Testis (tissue), 2 donors: ENCODE measurements at regions not wholly inside any gene's neighbourhood (a gene's known extent, or its start where the extent isn't known, plus 50 kb on each side); places are given as distances from the start of the nearest gene placed in this dataset.

Experiments
- DNase-seq: peaks from one replicate; pipeline ENCODE4 v3.0.0-alpha.2; 2019
- H3K27ac ChIP-seq, 2 donors: fragments of 200-600 bp; sonication (generic); one replicate each; pipeline ENCODE4 v1.5.1; 2019
- H3K27me3 ChIP-seq: fragments of 200-600 bp; sonication (generic); one replicate; pipeline ENCODE4 v1.5.1; 2019
- H3K36me3 ChIP-seq: fragments of 200-600 bp; sonication (generic); one replicate; pipeline ENCODE4 v1.5.1; 2017; ENCODE audit warnings: low read depth; ENCODE audit errors: missing control alignments
- H3K4me1 ChIP-seq: fragments of 200-600 bp; sonication (generic); one replicate; pipeline ENCODE4 v1.5.1; 2019
- H3K4me3 ChIP-seq, 2 donors: fragments of 200-600 bp; sonication (generic); one replicate each; pipeline ENCODE4 v1.5.1; 2017 to 2019
- H3K9me3 ChIP-seq: fragments of 200-600 bp; sonication (generic); one replicate; pipeline ENCODE4 v1.5.1; 2017
- CTCF ChIP-seq, 3 experiments: fragments of 450-650 bp in 2 of 3; fragments of 200-600 bp in 1 of 3; sonication (generic) in 1 of 3; IDR thresholded peaks; one replicate each; pipeline ENCODE4 v1.5.1; 2016 to 2019; ENCODE audit warnings: antibody characterized with exemption in 3 of 3, mild to moderate bottlenecking in 2 of 3, moderate library complexity in 1 of 3
- POLR2A ChIP-seq: fragments of 450-650 bp; IDR thresholded peaks from one replicate; pipeline ENCODE4 v1.6.1; 2017; ENCODE audit warnings: antibody characterized with exemption, mild to moderate bottlenecking, moderate library complexity
- WGBS, 2 donors: methylation state at CpG; one replicate each; pipeline ENCODE4 v1.1.5; 2018; 5-methylcytosine and 5-hydroxymethylcytosine counted together
- intact Hi-C: fragments of 100-400 bp; cut with DNase I; formaldehyde crosslinking; loops from one replicate; pipeline ENCODE4 v1.15.1; 2023; ENCODE audit warnings: low total_unique reads

- H3K4me1 ChIP-seq: peaks cover 17% of the 10 kb centered on the region
These were observed 111.6 kb upstream of the ERRFI1 start for GRCh38 chr1:8137481-8138244.

GRCh38 chr1:8136766-8137165 is 110.7 kb upstream of the ERRFI1 start:
- WGBS, 2 donors: 83 to 87% methylated on average over 5 of the region's 5 CpGs
- intact Hi-C loops: no loop called here
- no peak for DNase-seq
- Histone ChIP-seq H3K27ac (peak overlapping the region in 1 of 2 donors; percentile 65), H3K4me1 (peaks cover 17% of the 10 kb centered on the region), H3K4me3 (no peak overlapping the region), H3K27me3 (no peaks in the 10 kb centered on the region), H3K36me3 (no peaks in the 10 kb centered on the region), H3K9me3 (no peaks in the 10 kb centered on the region)
- TF ChIP-seq POLR2A (no peak), CTCF (IDR thresholded peaks at IDR 0.05) (no peak)

More at GRCh38 chr1:8137481-8138244, 111.6 kb upstream of the ERRFI1 start:
- no peaks in the 10 kb centered on the region for H3K27me3 ChIP-seq
- H3K36me3 ChIP-seq: no peaks in the 10 kb centered on the region
- intact Hi-C loops: no loop called here
- H3K9me3 ChIP-seq: no peaks in the 10 kb centered on the region
- TF ChIP-seq POLR2A (no peak), CTCF (IDR thresholded peaks at IDR 0.05) (no peak)
- peak; percentile 34 for DNase-seq
- H3K4me3 ChIP-seq: no peak overlapping the region
- 44 to 47% methylated on average over 12 to 13 of the region's 13 CpGs for WGBS, 2 donors
- H3K27ac ChIP-seq: peak overlapping the region; percentile 48 to 65

- no peak for TF ChIP-seq CTCF (IDR thresholded peaks at IDR 0.05)
- TF ChIP-seq POLR2A: no peak
- Histone ChIP-seq H3K27ac (peak overlapping the region; percentile 26 to 73), H3K36me3 (no peaks in the 10 kb centered on the region), H3K27me3 (no peaks in the 10 kb centered on the region), H3K4me1 (peaks cover 17% of the 10 kb centered on the region), H3K9me3 (no peaks in the 10 kb centered on the region), H3K4me3 (no peak overlapping the region)
- 78 to 84% methylated on average over 7 of the region's 7 CpGs for WGBS, 2 donors
- DNase-seq: no peak
- intact Hi-C loops: no loop called here
These were observed 109.1 kb upstream of the ERRFI1 start for GRCh38 chr1:8135250-8135649.

- TF ChIP-seq POLR2A (no peak), CTCF (IDR thresholded peaks at IDR 0.05) (no peak)
- Histone ChIP-seq H3K27me3 (no peaks in the 10 kb centered on the region), H3K4me1 (peaks cover 17% of the 10 kb centered on the region), H3K27ac (peak overlapping the region; percentile 26 to 73), H3K36me3 (no peaks in the 10 kb centered on the region), H3K9me3 (no peaks in the 10 kb centered on the region), H3K4me3 (no peak overlapping the region)
- 61 to 62% methylated on average over 14 of the region's 14 CpGs for WGBS, 2 donors
- intact Hi-C loops: no loop called here
- no peak for DNase-seq
These were observed 108.6 kb upstream of the ERRFI1 start for GRCh38 chr1:8134546-8135235.
